Limb (tissue), 2 donors: ENCODE measurements at regions not wholly inside any gene's neighbourhood (a gene's known extent, or its start where the extent isn't known, plus 50 kb on each side); places are given as distances from the start of the nearest gene placed in this dataset.
"Not testable (repeated sequence)": the region's sequence is repeated elsewhere in the genome, so short reads cannot be mapped to it uniquely, and the experiment has no call there.

Experiments
- DNase-seq, 2 donors: peaks; one replicate each; pipeline ENCODE4 v3.0.0-alpha.2; 2016; ENCODE audit errors: extremely low spot score in 2 of 2

- DNase-seq: not testable (repeated sequence)
These were observed 434.0 kb downstream of the CD83 start for GRCh38 chr6:14551601-14552000.

GRCh38 chr6:14552891-14553290 lies 435.3 kb downstream of the CD83 start:
- DNase-seq: no peak

- no peak for DNase-seq
These were observed 435.9 kb downstream of the CD83 start for GRCh38 chr6:14553515-14553914.

- DNase-seq: no peak
These were observed 438.2 kb downstream of the CD83 start for GRCh38 chr6:14555804-14556203.

- DNase-seq: no peak
These were observed 442.4 kb downstream of the CD83 start for GRCh38 chr6:14559746-14560536.

- DNase-seq: not testable (repeated sequence)
These were observed 444.0 kb downstream of the CD83 start for GRCh38 chr6:14561563-14561962.

GRCh38 chr6:14567842-14568241 lies 450.3 kb downstream of the CD83 start:
- no peak for DNase-seq

GRCh38 chr6:14569394-14569793 lies 451.8 kb downstream of the CD83 start:
- DNase-seq: no peak

GRCh38 chr6:14569874-14570273 lies 452.3 kb downstream of the CD83 start:
- not testable (repeated sequence) for DNase-seq

- no peak for DNase-seq
These were observed 453.4 kb downstream of the CD83 start for GRCh38 chr6:14571001-14571400.

GRCh38 chr6:14571746-14572145 lies 454.2 kb downstream of the CD83 start:
- DNase-seq: no peak

GRCh38 chr6:14573267-14573666 lies 455.7 kb downstream of the CD83 start:
- DNase-seq: no peak

- no peak for DNase-seq
These were observed 456.2 kb downstream of the CD83 start for GRCh38 chr6:14573703-14574290.

- DNase-seq: no peak
These were observed 458.4 kb downstream of the CD83 start for GRCh38 chr6:14575961-14576360.

- DNase-seq: no peak
These were observed 461.4 kb downstream of the CD83 start for GRCh38 chr6:14578994-14579393.

GRCh38 chr6:14582749-14583148 lies 465.2 kb downstream of the CD83 start:
- DNase-seq: no peak

GRCh38 chr6:14583826-14584225 lies 466.3 kb downstream of the CD83 start:
- no peak for DNase-seq

- DNase-seq: no peak
These were observed 466.9 kb downstream of the CD83 start for GRCh38 chr6:14584450-14584849.

GRCh38 chr6:14585689-14586088 lies 468.1 kb downstream of the CD83 start:
- no peak for DNase-seq

- DNase-seq: no peak
These were observed 471.6 kb downstream of the CD83 start for GRCh38 chr6:14589175-14589574.

- DNase-seq: no peak
These were observed 473.0 kb downstream of the CD83 start for GRCh38 chr6:14590586-14590985.

- DNase-seq: no peak
These were observed 474.4 kb downstream of the CD83 start for GRCh38 chr6:14591998-14592397.

GRCh38 chr6:14593286-14593685 lies 475.7 kb downstream of the CD83 start:
- no peak for DNase-seq
